Vagina (tissue), 2 donors: ENCODE measurements at regions not wholly inside any gene's neighbourhood (a gene's known extent, or its start where the extent isn't known, plus 50 kb on each side); places are given as distances from the start of the nearest gene placed in this dataset.

ENCODE experiments used
- CTCF ChIP-seq, 3 experiments: fragments of 450-650 bp in 2 of 3; fragments of 200-600 bp in 1 of 3; sonication (generic) in 1 of 3; IDR thresholded peaks; one replicate each; pipeline ENCODE4 v1.5.1; 2017 to 2019; ENCODE audit warnings: antibody characterized with exemption in 3 of 3, mild to moderate bottlenecking in 2 of 3, moderate library complexity in 2 of 3
- POLR2A ChIP-seq, 2 donors: fragments of 450-650 bp; IDR thresholded peaks; one replicate each; pipeline ENCODE4 v1.6.1; 2017; ENCODE audit warnings: antibody characterized with exemption in 2 of 2, mild to moderate bottlenecking in 2 of 2, moderate library complexity in 2 of 2

- TF ChIP-seq CTCF (IDR thresholded peaks at IDR 0.05), result no peak
- no peak for TF ChIP-seq POLR2A (IDR thresholded peaks at IDR 0.05)
Measured at GRCh38 chr15:93150910-93151881, 62.2 kb upstream of the RGMA start.
